ENCODE measurements at regions not wholly inside any gene's neighbourhood (a gene's known extent, or its start where the extent isn't known, plus 50 kb on each side); places are given as distances from the start of the nearest gene placed in this dataset.

- CTCF ChIA-PET, result interaction anchor here (1.2 to 1.3 kb wide), 2 partner anchors 25 kb away, joined by 3 read pairs; no protein-coding TSS in a partner anchor
- Histone ChIP-seq H3K9me3 (ENCODE audit: control extremely low read depth in 1 of 5, control insufficient read depth in 4 of 5, insufficient read depth in 2 of 5, low read depth in 1 of 5, low read length in 4 of 5) (no peaks in the 10 kb centered on the region), H3K27me3 (replicated peaks in 2 of 5; ENCODE audit: control insufficient read depth in 4 of 5, insufficient read depth in 5 of 5, low read length in 4 of 5) (no peaks in the 10 kb centered on the region), H3K27ac (ENCODE audit: insufficient read depth in 1 of 2, low read depth in 1 of 2, low read length in 2 of 2, poor library complexity in 1 of 2, severe bottlenecking in 2 of 2) (no peak overlapping the region), H3K4me3 (ENCODE audit: control insufficient read depth in 1 of 7, extremely low read depth in 1 of 7, insufficient read depth in 4 of 7, low read depth in 2 of 7, low read length in 6 of 7) (no peak overlapping the region), H3K4me1 (ENCODE audit: control extremely low read depth in 1 of 4, control insufficient read depth in 4 of 4, insufficient read depth in 4 of 4, low read length in 3 of 4) (no peaks in the 10 kb centered on the region), H3K36me3 (ENCODE audit: control insufficient read depth in 4 of 4, insufficient read depth in 4 of 4, low read length in 3 of 4) (no peaks in the 10 kb centered on the region)
- POLR2A ChIA-PET, result no interaction called here
- DNase-seq, result no peak
- WGBS (ENCODE audit: insufficient coverage), result 100% methylated on average over 3 of the region's 3 CpGs
Measured at GRCh38 chr20:11355345-11355744, 562.3 kb upstream of the BTBD3 start.

- POLR2A ChIA-PET, result no interaction called here
- Histone ChIP-seq H3K4me3 (ENCODE audit: control insufficient read depth in 1 of 7, extremely low read depth in 1 of 7, insufficient read depth in 4 of 7, low read depth in 2 of 7, low read length in 6 of 7) (no peak overlapping the region), H3K27me3 (replicated peaks in 2 of 5; ENCODE audit: control insufficient read depth in 4 of 5, insufficient read depth in 5 of 5, low read length in 4 of 5) (no peaks in the 10 kb centered on the region), H3K36me3 (ENCODE audit: control insufficient read depth in 4 of 4, insufficient read depth in 4 of 4, low read length in 3 of 4) (no peaks in the 10 kb centered on the region), H3K27ac (ENCODE audit: insufficient read depth in 1 of 2, low read depth in 1 of 2, low read length in 2 of 2, poor library complexity in 1 of 2, severe bottlenecking in 2 of 2) (no peak overlapping the region), H3K4me1 (ENCODE audit: control extremely low read depth in 1 of 4, control insufficient read depth in 4 of 4, insufficient read depth in 4 of 4, low read length in 3 of 4) (no peaks in the 10 kb centered on the region), H3K9me3 (ENCODE audit: control extremely low read depth in 1 of 5, control insufficient read depth in 4 of 5, insufficient read depth in 2 of 5, low read depth in 1 of 5, low read length in 4 of 5) (no peaks in the 10 kb centered on the region)
- DNase-seq, result no peak
- 100% methylated on average over 3 of the region's 3 CpGs for WGBS (ENCODE audit: insufficient coverage)
- CTCF ChIA-PET, result interaction anchor here (0.7 kb wide), 1 partner anchor 16 kb away, joined by 3 read pairs; no protein-coding TSS in a partner anchor
Measured at GRCh38 chr20:11356061-11356460, 561.6 kb upstream of the BTBD3 start.

- ChIA-PET CTCF (interaction anchor here (0.6 kb wide), 1 partner anchor 413 kb away, joined by 3 read pairs; no protein-coding TSS in a partner anchor), POLR2A (no interaction called here)
- DNase-seq, result no peak
- Histone ChIP-seq H3K9me3 (ENCODE audit: control extremely low read depth in 1 of 5, control insufficient read depth in 4 of 5, insufficient read depth in 2 of 5, low read depth in 1 of 5, low read length in 4 of 5) (no peaks in the 10 kb centered on the region), H3K27me3 (replicated peaks in 2 of 5; ENCODE audit: control insufficient read depth in 4 of 5, insufficient read depth in 5 of 5, low read length in 4 of 5) (no peaks in the 10 kb centered on the region), H3K4me3 (ENCODE audit: control insufficient read depth in 1 of 7, extremely low read depth in 1 of 7, insufficient read depth in 4 of 7, low read depth in 2 of 7, low read length in 6 of 7) (no peak overlapping the region), H3K27ac (ENCODE audit: insufficient read depth in 1 of 2, low read depth in 1 of 2, low read length in 2 of 2, poor library complexity in 1 of 2, severe bottlenecking in 2 of 2) (no peak overlapping the region), H3K36me3 (ENCODE audit: control insufficient read depth in 4 of 4, insufficient read depth in 4 of 4, low read length in 3 of 4) (no peaks in the 10 kb centered on the region), H3K4me1 (ENCODE audit: control extremely low read depth in 1 of 4, control insufficient read depth in 4 of 4, insufficient read depth in 4 of 4, low read length in 3 of 4) (no peaks in the 10 kb centered on the region)
- WGBS (ENCODE audit: insufficient coverage), result 90% methylated on average over 2 of the region's 3 CpGs
Measured at GRCh38 chr20:11362450-11362849, 555.2 kb upstream of the BTBD3 start.

GRCh38 chr20:11364736-11365135, 553.0 kb upstream of the BTBD3 start:
- POLR2A ChIA-PET, result no interaction called here
- CTCF ChIA-PET, result no interaction called here
- H3K9me3 ChIP-seq (ENCODE audit: control extremely low read depth in 1 of 5, control insufficient read depth in 4 of 5, insufficient read depth in 2 of 5, low read depth in 1 of 5, low read length in 4 of 5), result no peaks in the 10 kb centered on the region
- no peaks in the 10 kb centered on the region for H3K27me3 ChIP-seq (replicated peaks in 2 of 5; ENCODE audit: control insufficient read depth in 4 of 5, insufficient read depth in 5 of 5, low read length in 4 of 5)
- no peak for DNase-seq
- 100% methylated on average over 1 of the region's 5 CpGs for WGBS (ENCODE audit: insufficient coverage)
- no peaks in the 10 kb centered on the region for H3K36me3 ChIP-seq (ENCODE audit: control insufficient read depth in 4 of 4, insufficient read depth in 4 of 4, low read length in 3 of 4)
- no peak overlapping the region for H3K4me3 ChIP-seq (ENCODE audit: control insufficient read depth in 1 of 7, extremely low read depth in 1 of 7, insufficient read depth in 4 of 7, low read depth in 2 of 7, low read length in 6 of 7)
- H3K27ac ChIP-seq (ENCODE audit: insufficient read depth in 1 of 2, low read depth in 1 of 2, low read length in 2 of 2, poor library complexity in 1 of 2, severe bottlenecking in 2 of 2), result no peak overlapping the region
- H3K4me1 ChIP-seq (ENCODE audit: control extremely low read depth in 1 of 4, control insufficient read depth in 4 of 4, insufficient read depth in 4 of 4, low read length in 3 of 4), result no peaks in the 10 kb centered on the region

- no peak overlapping the region for H3K4me3 ChIP-seq (ENCODE audit: control insufficient read depth in 1 of 7, extremely low read depth in 1 of 7, insufficient read depth in 4 of 7, low read depth in 2 of 7, low read length in 6 of 7)
- DNase-seq, result no peak
- H3K27ac ChIP-seq (ENCODE audit: insufficient read depth in 1 of 2, low read depth in 1 of 2, low read length in 2 of 2, poor library complexity in 1 of 2, severe bottlenecking in 2 of 2), result no peak overlapping the region
- no peaks in the 10 kb centered on the region for H3K4me1 ChIP-seq (ENCODE audit: control extremely low read depth in 1 of 4, control insufficient read depth in 4 of 4, insufficient read depth in 4 of 4, low read length in 3 of 4)
- no peaks in the 10 kb centered on the region for H3K27me3 ChIP-seq (replicated peaks in 2 of 5; ENCODE audit: control insufficient read depth in 4 of 5, insufficient read depth in 5 of 5, low read length in 4 of 5)
- 93% methylated on average over 3 of the region's 4 CpGs for WGBS (ENCODE audit: insufficient coverage)
- ChIA-PET CTCF (no interaction called here), POLR2A (no interaction called here)
- H3K9me3 ChIP-seq (ENCODE audit: control extremely low read depth in 1 of 5, control insufficient read depth in 4 of 5, insufficient read depth in 2 of 5, low read depth in 1 of 5, low read length in 4 of 5), result no peaks in the 10 kb centered on the region
- no peaks in the 10 kb centered on the region for H3K36me3 ChIP-seq (ENCODE audit: control insufficient read depth in 4 of 4, insufficient read depth in 4 of 4, low read length in 3 of 4)
Measured at GRCh38 chr20:11366660-11367059, 551.0 kb upstream of the BTBD3 start.

- no peak overlapping the region for H3K4me3 ChIP-seq (ENCODE audit: control insufficient read depth in 1 of 7, extremely low read depth in 1 of 7, insufficient read depth in 4 of 7, low read depth in 2 of 7, low read length in 6 of 7)
- H3K36me3 ChIP-seq (ENCODE audit: control insufficient read depth in 4 of 4, insufficient read depth in 4 of 4, low read length in 3 of 4), result no peaks in the 10 kb centered on the region
- H3K4me1 ChIP-seq (ENCODE audit: control extremely low read depth in 1 of 4, control insufficient read depth in 4 of 4, insufficient read depth in 4 of 4, low read length in 3 of 4), result no peaks in the 10 kb centered on the region
- no peak overlapping the region for H3K27ac ChIP-seq (ENCODE audit: insufficient read depth in 1 of 2, low read depth in 1 of 2, low read length in 2 of 2, poor library complexity in 1 of 2, severe bottlenecking in 2 of 2)
- POLR2A ChIA-PET, result no interaction called here
- no peaks in the 10 kb centered on the region for H3K27me3 ChIP-seq (replicated peaks in 2 of 5; ENCODE audit: control insufficient read depth in 4 of 5, insufficient read depth in 5 of 5, low read length in 4 of 5)
- WGBS (ENCODE audit: insufficient coverage), result 95% methylated on average over 4 of the region's 4 CpGs
- CTCF ChIA-PET, result no interaction called here
- DNase-seq, result no peak
- no peaks in the 10 kb centered on the region for H3K9me3 ChIP-seq (ENCODE audit: control extremely low read depth in 1 of 5, control insufficient read depth in 4 of 5, insufficient read depth in 2 of 5, low read depth in 1 of 5, low read length in 4 of 5)
Measured at GRCh38 chr20:11368499-11368898, 549.2 kb upstream of the BTBD3 start.

GRCh38 chr20:11368965-11369711, 548.6 kb upstream of the BTBD3 start:
- over 99% methylated on average over 12 of the region's 12 CpGs for WGBS (ENCODE audit: insufficient coverage)
- Histone ChIP-seq H3K9me3 (ENCODE audit: control extremely low read depth in 1 of 5, control insufficient read depth in 4 of 5, insufficient read depth in 2 of 5, low read depth in 1 of 5, low read length in 4 of 5) (no peaks in the 10 kb centered on the region), H3K27ac (ENCODE audit: insufficient read depth in 1 of 2, low read depth in 1 of 2, low read length in 2 of 2, poor library complexity in 1 of 2, severe bottlenecking in 2 of 2) (no peak overlapping the region), H3K36me3 (ENCODE audit: control insufficient read depth in 4 of 4, insufficient read depth in 4 of 4, low read length in 3 of 4) (no peaks in the 10 kb centered on the region), H3K4me3 (ENCODE audit: control insufficient read depth in 1 of 7, extremely low read depth in 1 of 7, insufficient read depth in 4 of 7, low read depth in 2 of 7, low read length in 6 of 7) (no peak overlapping the region), H3K4me1 (ENCODE audit: control extremely low read depth in 1 of 4, control insufficient read depth in 4 of 4, insufficient read depth in 4 of 4, low read length in 3 of 4) (no peaks in the 10 kb centered on the region), H3K27me3 (replicated peaks in 2 of 5; ENCODE audit: control insufficient read depth in 4 of 5, insufficient read depth in 5 of 5, low read length in 4 of 5) (no peaks in the 10 kb centered on the region)
- ChIA-PET CTCF (no interaction called here), POLR2A (no interaction called here)
- no peak for DNase-seq
